Esophagus muscularis mucosa (tissue), 4 donors: ENCODE measurements at regions not wholly inside any gene's neighbourhood (a gene's known extent, or its start where the extent isn't known, plus 50 kb on each side); places are given as distances from the start of the nearest gene placed in this dataset.

Experiments used
- EP300 ChIP-seq: sonication (generic); formaldehyde crosslinking; IDR thresholded peaks from one replicate; pipeline ENCODE4 v1.6.1; 2017; ENCODE audit warnings: antibody characterized with exemption
- POLR2A ChIP-seq: fragments of 450-650 bp; IDR thresholded peaks from one replicate; pipeline ENCODE4 v1.6.1; 2017; ENCODE audit warnings: antibody characterized with exemption, moderate library complexity, mild to moderate bottlenecking, low read depth
- TF ChIP-seq, protein P1 (sequence below), 3 experiments: fragments of 200-600 bp in 2 of 3; fragments of 450-650 bp in 1 of 3; sonication (generic) in 2 of 3; IDR thresholded peaks; one replicate each; pipeline ENCODE4 v1.5.1; 2017 to 2019; ENCODE audit warnings: antibody characterized with exemption in 3 of 3, mild to moderate bottlenecking in 2 of 3, moderate library complexity in 1 of 3

DNA sequence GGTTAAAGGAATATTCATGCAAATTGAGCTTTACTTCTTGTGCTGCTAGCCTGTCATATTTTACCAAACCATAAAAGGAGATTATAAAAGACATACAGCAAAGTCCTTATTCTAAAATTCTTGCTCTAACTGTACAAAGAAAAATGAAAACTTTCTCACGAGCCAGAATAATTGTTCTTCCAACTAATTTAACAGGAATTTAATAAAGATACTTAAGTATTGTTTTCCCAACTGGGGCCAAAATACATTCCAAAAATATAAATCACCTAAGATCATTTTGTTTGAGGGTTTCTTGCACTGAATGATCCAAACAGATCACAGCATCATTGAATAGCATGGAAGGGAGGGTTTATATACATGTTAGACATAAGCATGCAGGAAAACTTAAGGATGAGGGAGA is 127.1 kb upstream of the PCDH18 start:
- TF ChIP-seq, protein P1, sequence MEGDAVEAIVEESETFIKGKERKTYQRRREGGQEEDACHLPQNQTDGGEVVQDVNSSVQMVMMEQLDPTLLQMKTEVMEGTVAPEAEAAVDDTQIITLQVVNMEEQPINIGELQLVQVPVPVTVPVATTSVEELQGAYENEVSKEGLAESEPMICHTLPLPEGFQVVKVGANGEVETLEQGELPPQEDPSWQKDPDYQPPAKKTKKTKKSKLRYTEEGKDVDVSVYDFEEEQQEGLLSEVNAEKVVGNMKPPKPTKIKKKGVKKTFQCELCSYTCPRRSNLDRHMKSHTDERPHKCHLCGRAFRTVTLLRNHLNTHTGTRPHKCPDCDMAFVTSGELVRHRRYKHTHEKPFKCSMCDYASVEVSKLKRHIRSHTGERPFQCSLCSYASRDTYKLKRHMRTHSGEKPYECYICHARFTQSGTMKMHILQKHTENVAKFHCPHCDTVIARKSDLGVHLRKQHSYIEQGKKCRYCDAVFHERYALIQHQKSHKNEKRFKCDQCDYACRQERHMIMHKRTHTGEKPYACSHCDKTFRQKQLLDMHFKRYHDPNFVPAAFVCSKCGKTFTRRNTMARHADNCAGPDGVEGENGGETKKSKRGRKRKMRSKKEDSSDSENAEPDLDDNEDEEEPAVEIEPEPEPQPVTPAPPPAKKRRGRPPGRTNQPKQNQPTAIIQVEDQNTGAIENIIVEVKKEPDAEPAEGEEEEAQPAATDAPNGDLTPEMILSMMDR (IDR thresholded peaks at IDR 0.05), result no peak
- TF ChIP-seq EP300 (no peak), POLR2A (no peak)
